ENCODE measurements at regions not wholly inside any gene's neighbourhood (a gene's known extent, or its start where the extent isn't known, plus 50 kb on each side); places are given as distances from the start of the nearest gene placed in this dataset.

DNA sequence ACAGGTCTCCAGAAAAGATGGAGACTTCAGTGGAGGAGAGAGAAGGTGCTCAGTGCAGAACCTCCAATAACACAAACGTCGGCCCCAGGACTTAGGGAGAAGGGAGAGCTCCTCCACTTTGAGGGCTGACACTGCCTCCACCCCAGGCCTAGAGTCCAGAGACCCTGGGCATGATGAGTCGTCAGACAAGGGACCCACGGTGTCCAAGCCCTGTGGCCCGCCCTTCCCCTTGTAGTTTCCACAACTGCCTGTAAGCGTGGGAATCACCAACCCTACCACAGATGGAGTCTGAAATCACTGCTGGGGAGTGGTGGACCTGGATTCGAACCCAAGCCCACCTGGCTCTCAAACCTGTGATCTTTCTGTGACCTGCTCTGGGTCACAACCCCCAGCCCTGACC, 281.1 kb downstream of the NPHP4 start:
- no peak for DNase-seq

DNA sequence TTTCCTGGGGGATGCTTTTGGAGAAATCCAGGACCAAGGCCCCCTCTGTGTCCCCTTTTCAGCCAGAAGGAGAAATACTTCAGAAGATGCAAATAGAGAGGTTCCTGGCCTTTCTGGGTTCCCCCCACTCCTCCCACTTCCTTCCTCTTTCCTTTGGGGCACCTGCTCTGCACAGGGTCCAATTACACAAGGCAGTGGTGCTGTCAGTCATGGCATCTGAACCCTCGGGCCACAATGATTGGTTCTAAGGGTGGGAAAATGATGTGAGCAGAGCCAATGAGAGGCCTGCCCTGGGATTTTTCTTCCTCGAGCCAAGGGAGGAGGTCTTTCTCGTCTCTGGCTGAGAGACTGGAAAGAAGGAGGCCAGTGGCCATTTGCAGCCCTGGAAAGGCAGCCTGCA, 282.2 kb downstream of the NPHP4 start:
- no peak for DNase-seq

DNA sequence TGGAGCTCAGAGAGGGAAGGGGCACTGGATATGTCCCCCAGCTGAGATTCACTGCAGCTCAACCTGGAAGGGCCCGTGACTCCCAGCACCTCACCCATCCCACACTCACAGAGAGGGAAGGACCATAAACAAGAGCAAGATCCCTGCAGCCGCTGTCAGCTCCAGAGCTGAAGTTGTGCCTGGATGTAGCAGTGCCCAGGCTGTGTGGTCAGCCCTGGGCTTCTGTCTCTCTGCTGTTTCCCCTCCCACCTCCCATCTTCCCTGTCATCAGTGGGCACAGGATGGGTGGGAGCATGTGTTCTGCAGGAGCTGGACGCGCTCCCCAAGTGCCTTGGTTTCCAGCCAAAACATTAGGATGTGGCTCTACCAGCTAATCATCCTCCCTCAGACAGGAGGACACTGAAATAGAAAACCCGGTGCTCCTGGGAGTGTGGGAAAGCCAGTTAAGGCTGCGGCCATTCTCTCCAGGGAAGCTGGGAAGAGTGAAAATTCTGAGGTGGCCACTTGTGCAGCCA, 282.7 kb downstream of the NPHP4 start:
- no peak for DNase-seq

DNA sequence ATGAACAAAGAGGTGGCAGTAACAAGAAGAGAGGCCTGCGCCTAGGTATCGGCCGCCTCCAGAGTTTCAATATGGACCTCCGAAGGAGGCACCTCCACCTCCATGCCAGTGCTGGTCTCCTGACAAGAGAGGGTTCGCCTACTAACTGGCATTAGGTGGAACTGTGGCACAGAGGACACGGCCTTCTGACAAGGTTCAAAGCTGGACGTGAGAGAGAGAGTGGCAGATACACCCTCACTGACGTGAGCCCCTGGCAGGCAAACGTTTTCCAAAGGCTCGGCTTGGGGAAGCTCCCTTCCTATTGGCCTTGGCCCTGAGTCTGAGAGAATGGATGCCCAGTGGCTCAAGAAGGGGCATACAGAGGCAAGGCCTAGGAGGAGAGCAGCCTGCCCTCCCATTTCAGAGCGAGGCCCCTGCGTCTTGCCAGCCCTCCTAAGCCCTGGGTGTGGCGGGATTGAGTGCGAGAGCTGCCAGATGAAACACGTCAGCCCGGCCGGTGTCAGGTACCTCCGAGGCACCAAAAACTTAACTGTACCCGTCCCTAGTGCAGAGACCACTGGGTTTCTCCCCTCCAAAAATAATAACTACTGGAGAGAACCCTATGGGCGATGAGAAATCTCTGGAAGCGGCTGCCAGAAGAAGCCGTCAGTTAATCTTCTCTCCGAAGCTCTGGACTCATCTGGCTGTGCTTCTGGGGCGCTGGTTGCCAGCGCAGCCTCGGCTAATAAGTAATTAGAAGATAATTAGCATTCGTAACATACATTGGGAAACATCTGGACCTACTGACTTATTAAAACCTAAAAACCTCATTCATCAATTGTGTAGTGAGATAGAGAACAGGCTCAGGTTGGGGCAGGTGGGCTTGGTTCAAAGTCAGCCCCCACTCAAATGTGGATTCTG, 283.6 kb downstream of the NPHP4 start:
- no peak for DNase-seq

DNA sequence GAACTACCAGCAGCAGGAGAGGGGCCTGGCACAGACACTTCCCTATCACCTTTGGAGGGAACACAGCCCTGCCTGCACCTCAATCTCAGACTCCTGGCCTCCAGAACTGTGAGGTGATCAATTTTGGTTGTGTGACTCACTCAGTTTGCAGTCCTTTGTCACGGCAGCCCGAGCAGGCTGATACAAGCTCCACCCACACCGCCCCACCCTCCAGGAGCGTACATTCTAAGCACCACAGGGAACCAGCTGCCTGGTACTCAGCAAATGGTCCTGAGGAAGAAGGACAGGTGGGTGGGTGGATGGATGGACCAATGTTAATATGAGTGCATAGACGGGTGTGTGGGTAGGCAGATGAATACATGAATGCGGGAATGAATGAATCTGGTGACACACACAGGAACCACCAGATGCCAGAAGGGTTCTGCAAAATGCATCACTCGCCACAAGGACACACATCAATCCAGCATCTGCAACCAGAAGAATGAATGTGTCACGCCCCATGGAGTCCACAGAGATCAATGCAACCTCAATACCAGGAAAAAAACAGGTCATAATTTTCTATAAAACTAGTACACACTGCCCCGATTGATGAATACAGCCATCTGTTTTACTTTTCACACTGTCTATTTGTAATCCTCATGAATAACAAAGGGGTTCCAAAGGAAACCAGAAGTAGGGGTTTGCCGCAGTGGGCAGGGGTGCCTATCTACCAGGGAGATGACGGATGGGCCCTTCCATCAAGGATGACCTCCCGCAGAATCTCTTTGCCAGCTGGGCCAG, 284.5 kb downstream of the NPHP4 start:
- no peak for DNase-seq

DNA sequence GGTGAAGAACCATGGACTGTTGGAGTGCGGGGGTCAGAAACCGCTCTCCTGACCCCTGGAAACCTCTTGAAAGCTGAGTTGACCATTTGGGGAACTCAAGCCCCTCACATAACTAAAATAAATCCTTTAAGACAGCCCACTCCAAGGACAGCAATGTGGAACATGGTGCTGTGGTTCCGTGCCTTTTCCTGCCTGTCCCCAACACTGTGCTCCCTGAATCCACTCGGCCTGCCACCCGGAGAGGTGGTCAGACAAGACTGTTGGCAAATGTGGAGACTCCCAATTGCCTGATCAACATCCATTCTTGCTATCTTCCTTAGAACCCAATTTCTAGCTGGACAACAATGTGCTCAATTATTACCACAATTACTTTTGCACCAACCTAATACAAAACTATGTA, 286.0 kb downstream of the NPHP4 start:
- no peak for DNase-seq

DNA sequence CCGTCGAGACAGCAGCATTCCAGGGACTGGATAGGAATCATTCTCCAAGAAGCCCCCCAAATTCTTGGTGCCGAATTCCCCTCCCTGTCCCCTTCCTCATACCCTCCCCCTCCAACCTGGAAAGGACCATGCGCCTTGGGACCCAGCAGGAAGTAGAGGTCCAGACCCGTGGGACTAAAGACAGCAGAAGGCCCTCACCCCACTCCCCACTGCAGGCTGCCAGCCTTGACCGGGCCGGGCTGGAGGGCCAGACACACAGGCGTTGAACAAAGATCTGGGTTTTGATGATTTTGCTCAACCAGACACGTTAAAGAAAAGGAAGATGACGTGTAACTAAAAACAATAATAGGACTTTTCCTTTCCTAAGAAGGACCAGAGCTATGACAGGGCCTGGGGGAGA, 286.5 kb downstream of the NPHP4 start:
- DNase-seq = no peak

DNA sequence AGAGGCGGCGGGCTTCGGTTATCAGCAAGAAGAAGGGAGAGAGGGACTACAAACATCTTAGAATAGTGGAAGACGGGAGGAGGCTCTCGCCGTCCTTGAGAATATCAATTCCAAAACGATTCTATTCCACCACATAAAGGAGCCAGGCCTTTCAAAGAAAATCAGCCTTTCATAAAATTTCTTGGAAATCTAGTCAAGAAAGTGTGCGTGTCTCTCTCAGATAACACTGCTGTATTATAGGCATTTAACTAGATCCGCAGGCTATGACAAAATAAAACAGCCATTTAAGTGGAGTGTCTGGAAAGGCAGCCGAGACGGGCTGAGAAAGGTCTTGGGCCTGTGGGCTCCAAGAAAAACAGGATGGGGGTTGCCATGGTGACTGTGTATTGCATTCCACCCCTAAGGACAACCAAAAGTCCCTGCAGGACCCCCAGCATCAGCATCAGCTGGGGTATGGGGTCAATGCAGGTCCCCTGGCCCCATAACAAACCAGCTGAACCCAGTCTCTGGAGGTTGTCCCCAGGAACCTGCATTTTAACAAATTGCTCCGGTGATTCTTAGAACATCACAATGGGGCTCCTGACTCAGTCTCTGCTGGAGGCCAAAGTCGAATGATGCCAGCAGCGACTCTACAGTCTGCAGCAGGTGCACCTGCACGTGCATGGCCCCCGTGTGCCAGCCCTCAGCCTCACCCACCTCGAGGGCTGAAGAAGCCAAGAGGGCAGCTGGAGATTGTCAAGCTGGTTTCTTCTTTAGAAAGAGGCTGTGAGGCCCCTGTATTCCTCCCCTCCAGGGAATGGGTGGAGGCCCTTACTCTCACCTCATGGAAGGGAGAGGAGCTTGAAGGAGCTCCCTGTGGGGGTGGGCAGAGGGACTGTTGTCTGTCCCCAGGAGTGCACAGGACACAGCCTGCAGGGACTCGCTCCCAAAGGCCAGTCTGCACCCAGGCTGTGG, 287.4 kb downstream of the NPHP4 start:
- DNase-seq = no peak

DNA sequence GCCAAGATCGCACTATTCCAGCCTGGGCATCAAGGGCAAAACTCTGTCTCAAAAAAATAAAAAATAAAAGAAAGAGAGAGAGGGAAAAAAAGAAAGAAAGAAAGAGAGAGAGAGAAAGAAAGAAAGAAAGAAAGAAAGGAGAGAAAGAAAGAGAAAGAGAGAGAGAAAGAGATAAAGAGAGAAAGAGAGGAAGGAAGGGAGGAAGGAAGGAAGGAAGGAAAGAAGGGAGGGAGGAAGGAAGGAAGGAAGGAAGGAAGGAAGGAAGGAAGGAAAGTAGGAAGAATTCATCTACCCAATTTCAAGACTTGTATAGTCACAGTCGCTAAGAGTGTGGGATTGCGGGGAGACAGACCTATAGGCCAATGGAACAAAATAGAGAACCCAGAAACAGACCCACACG, 290.6 kb downstream of the NPHP4 start:
- DNase-seq = no peak

DNA sequence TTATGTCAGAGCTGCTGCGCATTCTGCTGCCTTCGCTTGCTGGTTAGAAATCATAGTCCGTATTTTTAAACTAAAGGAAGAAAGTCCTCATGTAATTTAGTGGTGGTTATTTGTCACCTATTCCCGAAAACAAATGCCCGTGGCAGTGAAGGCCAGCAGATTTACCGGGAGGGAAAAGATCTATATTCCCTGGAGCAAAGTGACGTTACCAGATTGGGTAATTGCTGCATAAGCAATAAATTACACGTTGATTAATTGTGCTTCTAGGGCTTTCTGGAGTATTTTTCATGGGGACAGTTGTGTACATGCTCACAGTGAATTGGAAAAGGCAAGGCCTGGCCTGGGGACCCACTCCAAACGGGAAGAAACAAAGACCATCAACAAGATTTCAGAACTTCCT, 298.7 kb downstream of the NPHP4 start:
- no peak for DNase-seq

DNA sequence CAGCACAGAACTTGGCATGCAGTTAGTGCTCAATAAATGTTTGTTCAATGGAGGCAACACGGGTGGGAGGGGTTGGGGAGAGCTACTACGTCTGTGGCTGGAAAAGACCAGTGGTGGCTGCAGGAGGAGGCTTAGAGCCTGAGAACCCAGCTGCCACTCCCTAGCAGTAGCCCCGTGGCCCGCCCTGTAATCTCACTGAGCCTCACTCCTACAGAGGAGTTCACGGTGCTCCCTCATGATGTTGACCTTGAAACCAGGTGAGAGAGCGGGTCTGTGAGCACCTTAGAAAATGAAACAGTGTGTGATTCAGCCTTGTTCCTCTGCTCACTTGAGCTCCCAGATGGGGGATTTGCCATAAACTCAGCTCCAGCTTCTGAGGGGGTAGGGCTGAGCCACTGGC, 299.6 kb downstream of the NPHP4 start:
- no peak for DNase-seq

DNA sequence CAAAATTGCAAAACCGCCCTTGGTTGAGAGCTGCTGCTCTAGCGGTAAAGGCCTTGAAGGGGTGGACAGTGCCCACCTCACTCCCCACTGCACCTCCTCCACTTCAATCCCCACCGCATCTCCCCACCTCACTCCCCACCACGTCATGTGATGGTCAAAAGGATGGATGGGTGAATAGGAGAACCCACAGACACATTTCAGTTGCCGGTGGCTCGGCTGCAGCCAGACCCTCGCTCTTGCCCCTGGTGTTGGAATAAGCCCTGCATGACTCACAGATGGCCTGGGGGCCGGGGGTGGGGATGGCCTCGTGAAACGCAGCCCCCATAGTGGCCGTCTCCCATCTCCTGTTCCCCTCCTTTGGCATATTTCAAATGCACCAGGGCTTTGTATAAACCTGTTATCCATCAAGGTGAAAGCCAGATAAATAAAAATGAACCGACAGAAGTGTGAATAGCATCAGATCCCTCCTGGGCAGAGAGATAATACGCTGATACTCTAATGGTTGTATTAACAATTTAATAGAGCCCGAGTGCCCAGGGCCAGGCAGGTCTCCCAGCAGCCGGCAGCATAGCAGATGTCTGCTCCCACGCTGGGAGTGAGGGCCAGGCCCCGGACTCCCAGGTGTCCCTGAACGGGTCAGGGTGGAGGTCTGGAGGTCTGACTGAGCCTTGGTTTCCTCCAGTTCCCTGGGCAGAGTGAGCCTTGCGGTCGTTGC, 300.3 kb downstream of the NPHP4 start:
- DNase-seq = no peak

DNA sequence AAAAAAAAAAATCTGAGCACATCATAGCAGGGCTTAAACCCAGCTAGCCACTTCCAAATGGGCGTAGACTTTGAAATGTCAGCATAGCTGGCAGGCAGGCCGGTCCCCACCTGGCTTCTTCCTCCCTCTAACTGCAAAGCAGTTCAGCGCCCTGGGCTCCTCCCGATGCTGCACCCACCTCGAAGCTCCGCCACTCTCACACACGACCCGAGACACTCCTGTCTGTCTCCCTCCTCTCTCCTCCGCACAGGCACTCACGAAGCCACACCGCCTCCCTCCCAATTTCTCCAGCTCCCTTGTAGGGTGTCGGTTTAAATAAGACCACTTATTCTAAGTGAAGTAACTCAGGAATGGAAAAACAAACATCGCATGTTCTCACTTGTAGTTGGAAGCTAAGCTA, 301.3 kb downstream of the NPHP4 start:
- no peak for DNase-seq

DNA sequence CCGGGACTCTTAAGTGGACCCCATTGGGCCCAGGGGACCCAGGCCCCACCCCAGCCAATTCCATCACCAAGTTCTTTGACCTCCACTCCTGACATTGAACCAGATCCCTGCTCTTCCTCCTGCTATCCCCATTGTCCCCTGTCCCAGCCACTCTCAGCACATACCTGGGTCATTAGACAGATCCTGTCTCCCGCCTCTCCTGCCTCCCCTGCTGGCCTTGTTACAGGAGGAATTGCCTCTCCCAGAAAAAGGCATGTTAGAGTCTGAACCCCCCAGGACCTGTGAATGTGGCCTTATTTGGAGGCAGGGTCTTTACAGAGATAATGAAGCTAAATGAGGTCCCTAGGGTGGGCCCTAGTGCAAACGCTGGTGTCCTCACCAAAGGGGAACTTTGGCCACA, 301.9 kb downstream of the NPHP4 start:
- no peak for DNase-seq

DNA sequence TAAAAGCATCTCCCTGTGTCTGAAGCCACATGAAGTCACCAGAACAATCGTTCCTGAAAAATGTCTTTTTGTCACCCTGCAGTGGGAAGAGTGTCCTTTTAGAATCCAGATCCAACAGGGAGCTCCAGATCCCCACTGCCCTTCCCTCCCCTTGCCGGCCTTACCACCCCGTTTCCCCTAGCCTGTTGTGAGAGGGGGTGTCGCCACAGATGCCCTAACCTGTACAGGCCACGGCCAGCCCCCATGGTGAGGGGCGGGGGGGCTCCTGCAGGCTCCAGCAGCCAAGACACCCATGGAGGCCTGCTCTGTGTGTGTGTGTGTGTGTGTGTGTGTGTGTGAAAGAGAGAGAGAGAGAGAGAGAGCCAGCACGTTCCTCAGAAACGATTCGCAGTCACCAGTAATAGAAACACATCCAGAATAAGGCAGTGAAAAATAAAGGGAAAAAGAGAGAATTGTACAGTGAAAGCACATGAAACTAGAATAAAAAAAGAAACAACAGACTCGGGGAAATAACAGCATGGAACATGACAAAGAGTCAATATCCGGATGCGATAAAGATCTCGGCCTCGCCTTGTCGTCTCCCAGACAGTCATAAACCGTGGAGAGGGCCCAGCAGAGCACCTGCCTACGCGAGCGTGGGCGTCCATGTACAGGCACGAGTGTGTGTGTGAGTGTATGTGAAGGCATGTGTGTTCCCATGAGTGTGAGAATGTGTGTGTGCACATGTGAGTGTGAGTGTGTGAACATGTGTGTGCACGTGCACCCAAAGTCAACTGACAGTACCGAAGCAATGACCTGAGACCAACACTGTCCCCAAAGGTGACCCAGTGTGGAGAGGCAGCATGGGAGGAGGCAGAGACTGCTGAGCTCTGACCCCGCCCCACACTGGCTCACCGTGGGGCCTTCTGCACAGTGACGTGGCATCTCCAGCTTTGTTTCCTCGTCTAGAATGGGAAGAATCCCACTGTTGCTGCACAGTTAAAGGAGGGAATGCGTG, 303.8 kb downstream of the NPHP4 start:
- no peak for DNase-seq

DNA sequence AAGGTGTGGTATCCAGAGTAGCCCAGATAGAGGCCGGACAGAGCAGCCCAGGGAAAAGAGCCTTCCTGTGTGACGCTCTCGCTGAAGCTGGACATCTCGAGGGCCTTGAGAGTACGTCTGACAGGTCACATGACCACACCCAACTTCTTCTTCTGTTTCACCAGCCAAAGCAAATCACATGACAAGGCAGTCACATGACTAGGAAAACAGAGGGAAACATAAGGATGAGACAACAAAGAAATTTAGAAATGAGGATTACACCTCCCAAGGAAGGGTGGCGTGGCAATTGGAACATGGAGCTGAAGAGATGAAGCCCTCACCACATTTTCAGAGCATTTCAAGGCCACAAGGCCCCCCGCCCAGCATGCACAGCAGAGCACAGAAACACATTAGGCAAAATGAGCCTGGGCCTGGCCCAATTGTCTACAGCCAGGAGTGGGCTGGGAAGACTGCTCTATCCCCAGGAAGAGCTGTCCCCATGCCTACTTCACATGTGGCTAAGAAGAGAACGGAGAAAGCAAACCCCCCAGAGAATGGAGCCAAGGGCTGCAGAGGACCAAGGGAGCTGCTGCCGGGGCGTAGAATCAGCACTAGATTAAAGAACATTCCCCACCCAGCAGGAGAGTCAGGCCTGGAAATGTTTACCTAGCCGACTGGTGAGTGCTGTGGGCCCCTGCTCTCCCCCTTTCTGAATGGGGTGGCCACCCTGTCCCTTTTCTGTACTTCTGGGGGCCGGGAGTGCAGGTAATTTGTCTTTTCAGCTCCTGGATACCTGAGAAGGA, 305.1 kb downstream of the NPHP4 start:
- DNase-seq = no peak

DNA sequence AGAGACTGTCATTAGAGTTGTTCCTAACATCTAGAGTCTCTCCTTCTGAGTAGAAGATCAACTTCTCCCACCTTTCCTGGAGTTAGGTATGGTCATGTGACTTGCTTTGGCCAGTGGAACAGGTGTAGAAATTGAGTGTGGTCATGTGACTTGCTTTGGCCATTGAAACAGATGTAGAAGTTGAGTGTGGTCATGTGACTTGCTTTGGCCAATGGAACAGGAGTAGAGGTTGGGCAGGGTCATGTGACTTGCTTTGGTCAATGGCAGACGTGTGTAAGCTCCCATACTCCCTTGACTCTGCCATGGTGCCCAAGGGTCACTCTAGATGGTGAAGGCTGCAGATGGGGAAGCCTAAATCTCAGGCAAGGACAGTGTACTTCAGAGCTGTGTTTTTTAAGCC, 306.0 kb downstream of the NPHP4 start:
- no peak for DNase-seq

DNA sequence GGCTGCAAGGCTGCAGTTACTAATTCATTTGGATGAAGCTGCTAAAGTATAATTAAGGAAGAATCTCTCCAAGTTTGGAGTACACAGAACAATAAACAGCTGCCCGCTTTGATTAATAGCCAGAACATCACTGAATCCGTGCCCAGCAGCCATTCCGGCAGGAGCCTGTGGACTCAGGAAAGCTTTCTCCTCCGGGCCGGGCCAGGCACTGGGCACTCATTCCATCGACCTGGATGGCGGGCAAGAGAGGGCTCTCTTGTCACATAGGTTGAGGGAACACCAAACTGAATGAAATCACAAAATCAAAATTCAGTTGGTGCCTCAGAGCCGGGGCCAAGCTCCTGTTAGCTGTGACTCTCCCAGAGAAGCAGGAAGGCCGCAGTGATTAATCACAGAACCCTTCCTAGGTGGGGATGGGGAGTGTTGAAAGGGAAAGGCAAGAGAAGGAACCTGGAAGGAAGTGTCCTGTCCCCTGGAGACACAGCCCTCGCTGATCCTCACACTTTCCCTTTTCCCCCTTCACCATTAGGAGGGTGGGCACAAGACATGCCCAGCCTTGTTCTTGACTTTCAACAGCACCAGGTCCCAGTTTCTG, 306.7 kb downstream of the NPHP4 start:
- no peak for DNase-seq

DNA sequence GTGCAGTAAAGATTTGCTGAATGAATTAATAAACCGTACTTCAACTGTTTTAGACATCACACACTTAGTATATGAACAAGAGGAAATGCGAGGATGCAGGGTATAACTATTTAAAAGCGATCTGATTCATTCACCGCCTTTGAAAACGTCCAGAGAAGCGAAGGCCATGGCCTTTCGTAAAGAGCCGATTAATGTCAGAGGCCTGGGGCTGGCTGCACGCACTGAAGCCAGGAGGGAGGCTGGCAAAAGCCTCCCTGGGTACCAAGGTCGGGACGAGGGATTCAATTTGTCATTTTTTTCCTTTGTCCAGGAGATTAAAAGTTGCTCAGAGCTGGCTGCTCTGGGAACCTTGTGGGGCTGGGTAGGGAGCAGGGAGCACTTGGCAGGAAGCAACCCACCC, 307.4 kb downstream of the NPHP4 start:
- DNase-seq = no peak

DNA sequence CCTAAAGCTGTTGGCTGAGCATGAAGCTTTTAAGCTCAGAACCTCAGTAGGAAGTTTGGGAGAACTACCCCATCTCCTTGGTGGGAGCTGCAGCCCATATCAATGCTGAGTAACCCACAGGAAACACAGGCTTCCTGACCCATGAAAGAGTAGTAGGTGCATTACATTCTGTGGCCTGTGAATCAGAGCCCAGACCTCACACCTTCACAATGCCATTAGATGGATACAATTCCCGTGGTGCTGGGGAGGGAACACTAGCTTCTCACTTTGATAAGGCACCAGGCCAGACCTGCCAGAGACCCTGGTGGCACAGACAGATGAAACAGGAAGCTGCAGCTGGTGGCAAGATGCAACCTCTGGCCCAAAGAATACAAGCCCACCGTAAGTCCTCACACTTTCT, 308.8 kb downstream of the NPHP4 start:
- DNase-seq = no peak
